Esophagus muscularis mucosa (tissue), 4 donors: ENCODE measurements at regions not wholly inside any gene's neighbourhood (a gene's known extent, or its start where the extent isn't known, plus 50 kb on each side); places are given as distances from the start of the nearest gene placed in this dataset.

Source experiments
- DNase-seq: peaks from one replicate; pipeline ENCODE4 v3.0.0-alpha.2; 2017; ENCODE audit errors: extremely low spot score
- H3K27ac ChIP-seq, 4 donors: fragments of 200-600 bp; sonication (generic); replicated peaks in 1 of 4; 1 replicate in 3 of 4; 2 replicates in 1 of 4; pipeline ENCODE4 v1.5.1; 2016 to 2019; ENCODE audit warnings: mild to moderate bottlenecking in 1 of 4
- H3K27me3 ChIP-seq, 4 donors: fragments of 200-600 bp; sonication (generic); one replicate each; pipeline versions ENCODE4 v1.5.1 to v1.6.0; 2016 to 2019
- H3K36me3 ChIP-seq, 4 donors: fragments of 200-600 bp; sonication (generic); one replicate each; pipeline ENCODE4 v1.5.1; 2016 to 2019
- H3K4me1 ChIP-seq, 4 donors: fragments of 200-600 bp; sonication (generic); one replicate each; pipeline ENCODE4 v1.5.1; 2016 to 2019
- H3K4me3 ChIP-seq, 4 donors: fragments of 200-600 bp; sonication (generic); 1 replicate in 2 of 4; 2 replicates in 2 of 4; pipeline ENCODE4 v1.5.1; 2016 to 2019; ENCODE audit warnings: mild to moderate bottlenecking in 4 of 4, moderate library complexity in 1 of 4
- H3K9me3 ChIP-seq, 4 donors: fragments of 200-600 bp; sonication (generic); 1 replicate in 3 of 4; 2 replicates in 1 of 4; pipeline ENCODE4 v1.5.1; 2016 to 2019
- CTCF ChIP-seq, 3 experiments: fragments of 200-600 bp in 2 of 3; fragments of 450-650 bp in 1 of 3; sonication (generic) in 2 of 3; IDR thresholded peaks; one replicate each; pipeline ENCODE4 v1.5.1; 2017 to 2019; ENCODE audit warnings: antibody characterized with exemption in 3 of 3, mild to moderate bottlenecking in 2 of 3, moderate library complexity in 1 of 3
- EP300 ChIP-seq: sonication (generic); formaldehyde crosslinking; IDR thresholded peaks from one replicate; pipeline ENCODE4 v1.6.1; 2017; ENCODE audit warnings: antibody characterized with exemption
- POLR2A ChIP-seq: fragments of 450-650 bp; IDR thresholded peaks from one replicate; pipeline ENCODE4 v1.6.1; 2017; ENCODE audit warnings: antibody characterized with exemption, moderate library complexity, mild to moderate bottlenecking, low read depth
- POLR2AphosphoS5 ChIP-seq, 2 donors: sonication (generic); formaldehyde crosslinking; IDR thresholded peaks; one replicate each; pipeline ENCODE4 v1.6.1; 2017; ENCODE audit warnings: antibody characterized with exemption in 2 of 2
- WGBS: methylation state at CpG from one replicate; pipeline ENCODE4 v1.1.5; 2018; 5-methylcytosine and 5-hydroxymethylcytosine counted together
- intact Hi-C: fragments of 100-400 bp; cut with DNase I; formaldehyde crosslinking; loops from one replicate; pipeline ENCODE4 v1.15.1; 2023

- no peaks in the 10 kb centered on the region for H3K36me3 ChIP-seq
- no peaks in the 10 kb centered on the region for H3K27me3 ChIP-seq
- intact Hi-C loops: no loop called here
- no peak overlapping the region for H3K4me3 ChIP-seq
- no peak overlapping the region for H3K27ac ChIP-seq
- TF ChIP-seq POLR2A (no peak), POLR2AphosphoS5 (IDR thresholded peaks at IDR 0.05) (no peak), EP300 (no peak), CTCF (IDR thresholded peaks at IDR 0.05) (no peak)
- no peaks in the 10 kb centered on the region for H3K9me3 ChIP-seq
- no peak for DNase-seq
- H3K4me1 ChIP-seq: peaks cover 0 to 17% (median 7%) of the 10 kb centered on the region in 4 donors
- WGBS: 84% methylated on average over 4 of the region's 4 CpGs
Measured at GRCh38 chr7:12761111-12761510, 73.7 kb downstream of the ARL4A start.

GRCh38 chr7:12761691-12762090 is 74.3 kb downstream of the ARL4A start:
- TF ChIP-seq POLR2A (no peak), POLR2AphosphoS5 (IDR thresholded peaks at IDR 0.05) (no peak)
- DNase-seq: no peak
- no peaks in the 10 kb centered on the region for H3K36me3 ChIP-seq
- H3K4me3 ChIP-seq: no peak overlapping the region
- no peaks in the 10 kb centered on the region for H3K9me3 ChIP-seq
- WGBS: 81% methylated on average over 4 of the region's 4 CpGs
- peaks cover 0 to 17% (median 7%) of the 10 kb centered on the region in 4 donors for H3K4me1 ChIP-seq
- intact Hi-C loops: no loop called here
- H3K27me3 ChIP-seq: no peaks in the 10 kb centered on the region
- H3K27ac ChIP-seq: no peak overlapping the region

GRCh38 chr7:12764458-12764891 is 77.0 kb downstream of the ARL4A start:
- 81% methylated on average over 2 of the region's 2 CpGs for WGBS
- H3K4me1 ChIP-seq: peaks cover 3 to 5% (median 4%) of the 10 kb centered on the region in 4 donors
- TF ChIP-seq CTCF (IDR thresholded peaks at IDR 0.05) (no peak), POLR2A (no peak), EP300 (no peak)
- intact Hi-C loops: no loop called here
- H3K36me3 ChIP-seq: no peaks in the 10 kb centered on the region
- H3K27ac ChIP-seq: no peak overlapping the region
- no peaks in the 10 kb centered on the region for H3K27me3 ChIP-seq
- no peak for DNase-seq
- H3K4me3 ChIP-seq: no peak overlapping the region
- no peaks in the 10 kb centered on the region for H3K9me3 ChIP-seq

- H3K4me3 ChIP-seq: no peak overlapping the region
- TF ChIP-seq POLR2AphosphoS5 (IDR thresholded peaks at IDR 0.05) (no peak), EP300 (no peak), POLR2A (no peak), CTCF (IDR thresholded peaks at IDR 0.05) (no peak)
- H3K27ac ChIP-seq: no peak overlapping the region
- H3K9me3 ChIP-seq: no peaks in the 10 kb centered on the region
- peaks cover 3 to 16% (median 15%) of the 10 kb centered on the region in 4 donors for H3K4me1 ChIP-seq
- H3K27me3 ChIP-seq: no peaks in the 10 kb centered on the region
- no peaks in the 10 kb centered on the region for H3K36me3 ChIP-seq
- 81% methylated on average over 2 of the region's 2 CpGs for WGBS
- DNase-seq: no peak
- intact Hi-C loops: no loop called here
Measured at GRCh38 chr7:12765431-12766100, 78.1 kb downstream of the ARL4A start.

- intact Hi-C loops: no loop called here
Measured at GRCh38 chr7:12766416-12766815, 79.0 kb downstream of the ARL4A start.

More at GRCh38 chr7:12766416-12766815, 79.0 kb downstream of the ARL4A start:
- no peak overlapping the region for H3K27ac ChIP-seq
- no peak for DNase-seq
- H3K4me3 ChIP-seq: no peak overlapping the region
- H3K9me3 ChIP-seq: no peaks in the 10 kb centered on the region
- TF ChIP-seq POLR2A (no peak), EP300 (no peak), POLR2AphosphoS5 (IDR thresholded peaks at IDR 0.05) (no peak), CTCF (IDR thresholded peaks at IDR 0.05) (no peak)
- no peaks in the 10 kb centered on the region for H3K36me3 ChIP-seq
- peaks cover 11 to 25% (median 23%) of the 10 kb centered on the region in 4 donors for H3K4me1 ChIP-seq
- H3K27me3 ChIP-seq: no peaks in the 10 kb centered on the region
